ENCODE measurements at regions not wholly inside any gene's neighbourhood (a gene's known extent, or its start where the extent isn't known, plus 50 kb on each side); places are given as distances from the start of the nearest gene placed in this dataset.

GRCh38 chr12:4822572-4822971 lies 87.1 kb upstream of the KCNA1 start:
- H3K79me2 ChIP-seq (ENCODE audit: control insufficient read depth, insufficient read depth, low read length, poor library complexity), result no peaks in the 10 kb centered on the region
- no peak overlapping the region for H2AFZ ChIP-seq (ENCODE audit: insufficient read depth, low read length, poor library complexity)
- DNase-seq, result no peak
- no peak overlapping the region for H3K4ac ChIP-seq (ENCODE audit: low read depth, low read length)
- no peak overlapping the region for H4K8ac ChIP-seq (ENCODE audit: low read depth, low read length)
- no peak overlapping the region for H2BK5ac ChIP-seq (ENCODE audit: low read depth, low read length, poor library complexity)
- no peak overlapping the region for H3K18ac ChIP-seq (ENCODE audit: low read length)
- no peak overlapping the region for H3K23ac ChIP-seq (ENCODE audit: low read length)
- no peak overlapping the region for H3K4me3 ChIP-seq (ENCODE audit: low read depth, low read length)
- H3K4me1 ChIP-seq (ENCODE audit: control insufficient read depth in 1 of 2, insufficient read depth in 2 of 2, low read length in 2 of 2), result peaks cover 0 to 3% of the 10 kb centered on the region in 2 experiments
- no peaks in the 10 kb centered on the region for H3K79me1 ChIP-seq (ENCODE audit: low read length)
- H4K12ac ChIP-seq (ENCODE audit: low read depth, low read length), result no peak overlapping the region
- no peak overlapping the region for H3K9ac ChIP-seq (ENCODE audit: low read length)
- no peak overlapping the region for H2BK12ac ChIP-seq (ENCODE audit: low read length)
- no peak overlapping the region for H4K91ac ChIP-seq (ENCODE audit: low read depth, low read length)
- H3K27me3 ChIP-seq (ENCODE audit: insufficient read depth, low read length), result no peaks in the 10 kb centered on the region
- WGBS (ENCODE audit: extremely low coverage, insufficient coverage, insufficient read length), result no CpG with 5 or more reads among the region's 11 CpGs
- H3K27ac ChIP-seq (ENCODE audit: low read depth, low read length), result no peak overlapping the region
- H2AK5ac ChIP-seq (ENCODE audit: low read length), result no peak overlapping the region
- no peaks in the 10 kb centered on the region for H3K9me3 ChIP-seq (ENCODE audit: insufficient read depth, low read depth, low read length)
- H3K36me3 ChIP-seq (ENCODE audit: control insufficient read depth in 1 of 2, insufficient read depth in 2 of 2, low read length in 2 of 2), result no peaks in the 10 kb centered on the region
- no peak overlapping the region for H3K14ac ChIP-seq (ENCODE audit: low read length)
- H3K4me2 ChIP-seq (ENCODE audit: low read length), result no peak overlapping the region
- H2BK120ac ChIP-seq (ENCODE audit: insufficient read depth, low read length, poor library complexity), result no peak overlapping the region

- Histone ChIP-seq H3K79me2 (ENCODE audit: control insufficient read depth, insufficient read depth, low read length, poor library complexity) (no peaks in the 10 kb centered on the region), H2AK5ac (ENCODE audit: low read length) (no peak overlapping the region), H4K12ac (ENCODE audit: low read depth, low read length) (no peak overlapping the region), H2AFZ (ENCODE audit: insufficient read depth, low read length, poor library complexity) (no peak overlapping the region), H3K36me3 (ENCODE audit: control insufficient read depth in 1 of 2, insufficient read depth in 2 of 2, low read length in 2 of 2) (no peaks in the 10 kb centered on the region), H3K4me1 (ENCODE audit: control insufficient read depth in 1 of 2, insufficient read depth in 2 of 2, low read length in 2 of 2) (peaks cover 0 to 3% of the 10 kb centered on the region in 2 experiments), H3K79me1 (ENCODE audit: low read length) (no peaks in the 10 kb centered on the region), H3K4ac (ENCODE audit: low read depth, low read length) (no peak overlapping the region), H2BK12ac (ENCODE audit: low read length) (no peak overlapping the region), H3K9ac (ENCODE audit: low read length) (no peak overlapping the region), H3K18ac (ENCODE audit: low read length) (no peak overlapping the region), H3K27me3 (ENCODE audit: insufficient read depth, low read length) (no peaks in the 10 kb centered on the region), H3K23ac (ENCODE audit: low read length) (no peak overlapping the region), H3K4me3 (ENCODE audit: low read depth, low read length) (no peak overlapping the region), H4K8ac (ENCODE audit: low read depth, low read length) (no peak overlapping the region), H4K91ac (ENCODE audit: low read depth, low read length) (no peak overlapping the region), H3K14ac (ENCODE audit: low read length) (no peak overlapping the region), H3K27ac (ENCODE audit: low read depth, low read length) (no peak overlapping the region), H3K4me2 (ENCODE audit: low read length) (no peak overlapping the region), H2BK5ac (ENCODE audit: low read depth, low read length, poor library complexity) (no peak overlapping the region), H3K9me3 (ENCODE audit: insufficient read depth, low read depth, low read length) (no peaks in the 10 kb centered on the region), H2BK120ac (ENCODE audit: insufficient read depth, low read length, poor library complexity) (no peak overlapping the region)
- no CpG with 5 or more reads among the region's 8 CpGs for WGBS (ENCODE audit: extremely low coverage, insufficient coverage, insufficient read length)
- DNase-seq, result peak; percentile 49 to 62
Measured at GRCh38 chr12:4824380-4824779, 85.3 kb upstream of the KCNA1 start.

GRCh38 chr12:4825011-4825858 lies 84.5 kb upstream of the KCNA1 start:
- H2BK120ac ChIP-seq (ENCODE audit: insufficient read depth, low read length, poor library complexity), result no peak overlapping the region
- H4K8ac ChIP-seq (ENCODE audit: low read depth, low read length), result no peak overlapping the region
- no CpG with 5 or more reads among the region's 4 CpGs for whole genome bisulfite sequencing (ENCODE audit: extremely low coverage, insufficient coverage, insufficient read length)
- no peak overlapping the region for H3K14ac ChIP-seq (ENCODE audit: low read length)
- H3K23ac ChIP-seq (ENCODE audit: low read length), result no peak overlapping the region
- no peaks in the 10 kb centered on the region for H3K36me3 ChIP-seq (ENCODE audit: control insufficient read depth in 1 of 2, insufficient read depth in 2 of 2, low read length in 2 of 2)
- H3K79me1 ChIP-seq (ENCODE audit: low read length), result no peaks in the 10 kb centered on the region
- H2BK12ac ChIP-seq (ENCODE audit: low read length), result no peak overlapping the region
- no peak overlapping the region for H3K9ac ChIP-seq (ENCODE audit: low read length)
- peaks cover 0 to 3% of the 10 kb centered on the region in 2 experiments for H3K4me1 ChIP-seq (ENCODE audit: control insufficient read depth in 1 of 2, insufficient read depth in 2 of 2, low read length in 2 of 2)
- no peak overlapping the region for H4K91ac ChIP-seq (ENCODE audit: low read depth, low read length)
- H3K4me2 ChIP-seq (ENCODE audit: low read length), result no peak overlapping the region
- H3K27ac ChIP-seq (ENCODE audit: low read depth, low read length), result no peak overlapping the region
- H4K12ac ChIP-seq (ENCODE audit: low read depth, low read length), result no peak overlapping the region
- H3K18ac ChIP-seq (ENCODE audit: low read length), result no peak overlapping the region
- H3K4me3 ChIP-seq (ENCODE audit: low read depth, low read length), result no peak overlapping the region
- no peak overlapping the region for H3K4ac ChIP-seq (ENCODE audit: low read depth, low read length)
- no peak for DNase-seq
- H3K27me3 ChIP-seq (ENCODE audit: insufficient read depth, low read length), result no peaks in the 10 kb centered on the region
- no peak overlapping the region for H2BK5ac ChIP-seq (ENCODE audit: low read depth, low read length, poor library complexity)
- H3K79me2 ChIP-seq (ENCODE audit: control insufficient read depth, insufficient read depth, low read length, poor library complexity), result no peaks in the 10 kb centered on the region
- H2AK5ac ChIP-seq (ENCODE audit: low read length), result no peak overlapping the region
- peaks cover 4% of the 10 kb centered on the region for H3K9me3 ChIP-seq (ENCODE audit: insufficient read depth, low read depth, low read length)
- H2AFZ ChIP-seq (ENCODE audit: insufficient read depth, low read length, poor library complexity), result no peak overlapping the region

GRCh38 chr12:4826909-4827308 lies 82.8 kb upstream of the KCNA1 start:
- no peak overlapping the region for H3K9ac ChIP-seq (ENCODE audit: low read length)
- no peaks in the 10 kb centered on the region for H3K79me2 ChIP-seq (ENCODE audit: control insufficient read depth, insufficient read depth, low read length, poor library complexity)
- peaks cover 0 to 3% of the 10 kb centered on the region in 2 experiments for H3K4me1 ChIP-seq (ENCODE audit: control insufficient read depth in 1 of 2, insufficient read depth in 2 of 2, low read length in 2 of 2)
- no peak overlapping the region for H4K91ac ChIP-seq (ENCODE audit: low read depth, low read length)
- H3K36me3 ChIP-seq (ENCODE audit: control insufficient read depth in 1 of 2, insufficient read depth in 2 of 2, low read length in 2 of 2), result no peaks in the 10 kb centered on the region
- no peak overlapping the region for H3K4ac ChIP-seq (ENCODE audit: low read depth, low read length)
- H2BK12ac ChIP-seq (ENCODE audit: low read length), result no peak overlapping the region
- no peak overlapping the region for H3K18ac ChIP-seq (ENCODE audit: low read length)
- H4K12ac ChIP-seq (ENCODE audit: low read depth, low read length), result no peak overlapping the region
- H3K27ac ChIP-seq (ENCODE audit: low read depth, low read length), result no peak overlapping the region
- 86% methylated on average over 2 of the region's 5 CpGs for WGBS (ENCODE audit: extremely low coverage, insufficient coverage, insufficient read length)
- no peak overlapping the region for H2AFZ ChIP-seq (ENCODE audit: insufficient read depth, low read length, poor library complexity)
- no peak overlapping the region for H2AK5ac ChIP-seq (ENCODE audit: low read length)
- DNase-seq, result no peak
- peaks cover 4% of the 10 kb centered on the region for H3K9me3 ChIP-seq (ENCODE audit: insufficient read depth, low read depth, low read length)
- no peak overlapping the region for H2BK5ac ChIP-seq (ENCODE audit: low read depth, low read length, poor library complexity)
- no peak overlapping the region for H4K8ac ChIP-seq (ENCODE audit: low read depth, low read length)
- no peak overlapping the region for H3K4me3 ChIP-seq (ENCODE audit: low read depth, low read length)
- H3K79me1 ChIP-seq (ENCODE audit: low read length), result no peaks in the 10 kb centered on the region
- no peak overlapping the region for H3K14ac ChIP-seq (ENCODE audit: low read length)
- no peak overlapping the region for H2BK120ac ChIP-seq (ENCODE audit: insufficient read depth, low read length, poor library complexity)
- H3K4me2 ChIP-seq (ENCODE audit: low read length), result no peak overlapping the region
- no peaks in the 10 kb centered on the region for H3K27me3 ChIP-seq (ENCODE audit: insufficient read depth, low read length)
- no peak overlapping the region for H3K23ac ChIP-seq (ENCODE audit: low read length)
